ENCODE measurements at regions not wholly inside any gene's neighbourhood (a gene's known extent, or its start where the extent isn't known, plus 50 kb on each side); places are given as distances from the start of the nearest gene placed in this dataset.

DNA sequence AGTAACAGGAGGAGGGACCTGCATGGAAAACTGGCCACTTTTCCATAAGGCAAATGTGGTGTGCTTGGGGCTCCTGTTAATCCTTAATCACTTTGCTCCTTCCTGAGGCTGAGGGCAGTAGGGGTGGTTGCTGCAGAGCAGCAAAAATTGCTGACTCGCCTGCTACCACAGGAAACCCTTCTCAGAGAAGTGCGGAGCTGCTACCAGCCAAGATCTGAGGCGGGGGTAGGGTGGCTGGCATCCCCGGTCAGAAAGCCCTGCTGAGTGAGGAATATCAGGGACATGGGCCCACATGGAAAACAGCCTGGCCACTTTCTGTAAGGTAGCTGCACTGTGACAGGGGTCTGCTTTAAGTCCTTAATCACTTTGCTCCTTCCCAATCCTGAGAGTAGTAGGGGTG, 192.4 kb upstream of the GHR start:
- no peak overlapping the region for H3K4me3 ChIP-seq (replicated peaks in 1 of 3; ENCODE audit: insufficient read depth in 1 of 3, low read depth in 1 of 3, low read length in 3 of 3)
- FAIRE-seq (no peak), DNase-seq (ENCODE audit: low read depth, low spot score) (no peak)
- ChIA-PET CTCF (no interaction called here), POLR2A (no interaction called here)
- TF ChIP-seq GATA2 (IDR thresholded peaks at IDR 0.05; ENCODE audit: insufficient read depth, insufficient read length, low read depth, low read length): no peak
- TF ChIP-seq POLR2AphosphoS5 (IDR thresholded peaks at IDR 0.05; ENCODE audit: insufficient read depth, low read depth, low read length): no peak
- H3K4me2 ChIP-seq (ENCODE audit: insufficient read depth, low read length): no peak overlapping the region
- H3K36me3 ChIP-seq (ENCODE audit: control insufficient read depth in 2 of 2, extremely low read depth in 1 of 2, insufficient read depth in 2 of 2, low read length in 2 of 2): no peaks in the 10 kb centered on the region
- BruUV-seq (replicated peaks): no TSS peak
- H4K20me1 ChIP-seq (replicated peaks; ENCODE audit: control insufficient read depth, extremely low read depth, insufficient read depth, low read length): no peaks in the 10 kb centered on the region
- dilution Hi-C loops (cut with MboI; ENCODE audit: extremely low pct_ligation_motif_present, low sequenced_read_pairs): no loop called here
- H2AFZ ChIP-seq (ENCODE audit: low read depth, low read length): no peak overlapping the region
- no peaks in the 10 kb centered on the region for H3K79me2 ChIP-seq (ENCODE audit: control insufficient read depth, insufficient read depth, low read length)
- no peaks in the 10 kb centered on the region for H3K9me3 ChIP-seq (replicated peaks; ENCODE audit: control insufficient read depth, insufficient read depth, low read length)
- no peak overlapping the region for H3K27ac ChIP-seq (ENCODE audit: insufficient read depth, low read depth, low read length)
- no peaks in the 10 kb centered on the region for H3K4me1 ChIP-seq (ENCODE audit: control insufficient read depth, extremely low read depth, insufficient read depth, low read length)
- no peaks in the 10 kb centered on the region for H3K9me1 ChIP-seq (replicated peaks; ENCODE audit: control insufficient read depth, extremely low read depth, insufficient read depth, low read length)
- intact Hi-C loops (cut with micrococcal nuclease): no loop called here
- H3K27me3 ChIP-seq (ENCODE audit: control insufficient read depth in 2 of 2, insufficient read depth in 2 of 2, low read length in 2 of 2): no peaks in the 10 kb centered on the region
- H3K9ac ChIP-seq (replicated peaks; ENCODE audit: extremely low read depth, insufficient read depth, low read length): no peak overlapping the region

DNA sequence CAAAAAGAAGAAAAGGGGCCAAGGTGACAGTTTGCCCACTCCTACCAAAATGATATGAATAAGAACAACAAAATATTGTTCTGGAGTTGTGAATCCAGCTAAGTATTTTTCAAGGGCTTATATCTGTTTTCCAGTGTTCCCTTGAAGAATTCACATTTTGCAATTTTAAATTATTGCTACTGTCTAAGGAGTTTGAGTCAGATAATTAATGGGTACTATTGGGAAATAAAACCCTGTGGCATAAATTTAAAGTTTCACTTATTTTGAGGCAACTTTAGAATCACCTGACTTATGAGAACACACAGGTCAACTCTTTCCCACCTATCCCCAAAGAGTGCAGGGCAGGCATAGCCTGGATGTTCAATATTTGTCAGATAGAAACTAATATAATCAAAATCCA, 188.0 kb upstream of the GHR start:
- FAIRE-seq (no peak), DNase-seq (ENCODE audit: low read depth, low spot score) (no peak)
- H3K4me2 ChIP-seq (ENCODE audit: insufficient read depth, low read length): no peak overlapping the region
- H3K27ac ChIP-seq (ENCODE audit: insufficient read depth, low read depth, low read length): no peak overlapping the region
- H3K36me3 ChIP-seq (ENCODE audit: control insufficient read depth in 2 of 2, extremely low read depth in 1 of 2, insufficient read depth in 2 of 2, low read length in 2 of 2): no peaks in the 10 kb centered on the region
- dilution Hi-C loops (cut with MboI; ENCODE audit: extremely low pct_ligation_motif_present, low sequenced_read_pairs) (no loop called here), intact Hi-C loops (cut with micrococcal nuclease) (no loop called here)
- BruUV-seq (replicated peaks): no TSS peak
- H2AFZ ChIP-seq (ENCODE audit: low read depth, low read length): no peak overlapping the region
- no peak overlapping the region for H3K9ac ChIP-seq (replicated peaks; ENCODE audit: extremely low read depth, insufficient read depth, low read length)
- no peaks in the 10 kb centered on the region for H3K9me3 ChIP-seq (replicated peaks; ENCODE audit: control insufficient read depth, insufficient read depth, low read length)
- no peaks in the 10 kb centered on the region for H3K4me1 ChIP-seq (ENCODE audit: control insufficient read depth, extremely low read depth, insufficient read depth, low read length)
- CTCF ChIA-PET: no interaction called here
- H3K27me3 ChIP-seq (ENCODE audit: control insufficient read depth in 2 of 2, insufficient read depth in 2 of 2, low read length in 2 of 2): no peaks in the 10 kb centered on the region
- no peaks in the 10 kb centered on the region for H3K79me2 ChIP-seq (ENCODE audit: control insufficient read depth, insufficient read depth, low read length)
- H4K20me1 ChIP-seq (replicated peaks; ENCODE audit: control insufficient read depth, extremely low read depth, insufficient read depth, low read length): no peaks in the 10 kb centered on the region
- no peak overlapping the region for H3K4me3 ChIP-seq (replicated peaks in 1 of 3; ENCODE audit: insufficient read depth in 1 of 3, low read depth in 1 of 3, low read length in 3 of 3)
- POLR2A ChIA-PET: no interaction called here
- TF ChIP-seq, protein P1, sequence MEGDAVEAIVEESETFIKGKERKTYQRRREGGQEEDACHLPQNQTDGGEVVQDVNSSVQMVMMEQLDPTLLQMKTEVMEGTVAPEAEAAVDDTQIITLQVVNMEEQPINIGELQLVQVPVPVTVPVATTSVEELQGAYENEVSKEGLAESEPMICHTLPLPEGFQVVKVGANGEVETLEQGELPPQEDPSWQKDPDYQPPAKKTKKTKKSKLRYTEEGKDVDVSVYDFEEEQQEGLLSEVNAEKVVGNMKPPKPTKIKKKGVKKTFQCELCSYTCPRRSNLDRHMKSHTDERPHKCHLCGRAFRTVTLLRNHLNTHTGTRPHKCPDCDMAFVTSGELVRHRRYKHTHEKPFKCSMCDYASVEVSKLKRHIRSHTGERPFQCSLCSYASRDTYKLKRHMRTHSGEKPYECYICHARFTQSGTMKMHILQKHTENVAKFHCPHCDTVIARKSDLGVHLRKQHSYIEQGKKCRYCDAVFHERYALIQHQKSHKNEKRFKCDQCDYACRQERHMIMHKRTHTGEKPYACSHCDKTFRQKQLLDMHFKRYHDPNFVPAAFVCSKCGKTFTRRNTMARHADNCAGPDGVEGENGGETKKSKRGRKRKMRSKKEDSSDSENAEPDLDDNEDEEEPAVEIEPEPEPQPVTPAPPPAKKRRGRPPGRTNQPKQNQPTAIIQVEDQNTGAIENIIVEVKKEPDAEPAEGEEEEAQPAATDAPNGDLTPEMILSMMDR (IDR thresholded peaks at IDR 0.05; ENCODE audit: extremely low read depth in 1 of 2, insufficient read depth in 1 of 2, low read depth in 1 of 2, low read length in 2 of 2): no peak
- no peak for TF ChIP-seq POLR2AphosphoS5 (IDR thresholded peaks at IDR 0.05; ENCODE audit: insufficient read depth, low read depth, low read length)
- no peak for TF ChIP-seq EZH2 (IDR thresholded peaks at IDR 0.05; ENCODE audit: borderline replicate concordance, low read depth, low read length, severe bottlenecking)
- TF ChIP-seq FOS (IDR thresholded peaks at IDR 0.05; ENCODE audit: borderline replicate concordance, insufficient read depth, low read length): no peak
- no peak for TF ChIP-seq JUN (IDR thresholded peaks at IDR 0.05; ENCODE audit: borderline replicate concordance, insufficient read depth, insufficient read length, low read depth)
- TF ChIP-seq POLR2A (IDR thresholded peaks at IDR 0.05; ENCODE audit: low read depth, low read length): no peak
- TF ChIP-seq, protein P2, sequence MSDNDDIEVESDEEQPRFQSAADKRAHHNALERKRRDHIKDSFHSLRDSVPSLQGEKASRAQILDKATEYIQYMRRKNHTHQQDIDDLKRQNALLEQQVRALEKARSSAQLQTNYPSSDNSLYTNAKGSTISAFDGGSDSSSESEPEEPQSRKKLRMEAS (IDR thresholded peaks at IDR 0.05; ENCODE audit: insufficient read depth, insufficient read length): no peak
- no peak for TF ChIP-seq MYC (IDR thresholded peaks at IDR 0.05; ENCODE audit: low read depth, low read length)
- no peak for TF ChIP-seq GATA2 (IDR thresholded peaks at IDR 0.05; ENCODE audit: insufficient read depth, insufficient read length, low read depth, low read length)
- H3K9me1 ChIP-seq (replicated peaks; ENCODE audit: control insufficient read depth, extremely low read depth, insufficient read depth, low read length): no peaks in the 10 kb centered on the region

All from endothelial cell of umbilical vein (primary cell).